WERI-Rb-1 (cell line): ENCODE measurements at regions not wholly inside any gene's neighbourhood (a gene's known extent, or its start where the extent isn't known, plus 50 kb on each side); places are given as distances from the start of the nearest gene placed in this dataset.

Experiments
- DNase-seq: peaks from one replicate; pipeline ENCODE4 v3.0.0-alpha.2; 2020
- H3K27ac ChIP-seq: fragments of 250-450 bp; sonication (Bioruptor Pico); 2 replicates; pipeline ENCODE4 v1.5.1; 2020; ENCODE audit warnings: mild to moderate bottlenecking, moderate library complexity
- H3K27me3 ChIP-seq: fragments of 250-450 bp; sonication (Bioruptor Pico); 2 replicates; pipeline ENCODE4 v1.5.1; 2021; ENCODE audit warnings: mild to moderate bottlenecking, low read depth, moderate library complexity; ENCODE audit not compliant: insufficient read depth, severe bottlenecking
- H3K36me3 ChIP-seq: fragments of 250-450 bp; sonication (Bioruptor Pico); 2 replicates; pipeline ENCODE4 v1.5.1; 2020; ENCODE audit warnings: mild to moderate bottlenecking, moderate library complexity
- H3K4me3 ChIP-seq: 2 replicates; pipeline ENCODE4 v1.5.1; 2011; ENCODE audit warnings: low read depth, mild to moderate bottlenecking, control low read depth, low read length
- H3K9me3 ChIP-seq: fragments of 250-450 bp; sonication (Bioruptor Pico); 2 replicates; pipeline ENCODE4 v1.5.1; 2021; ENCODE audit warnings: mild to moderate bottlenecking, moderate library complexity; ENCODE audit not compliant: severe bottlenecking
- CTCF ChIP-seq: IDR thresholded peaks from 2 replicates; pipeline ENCODE4 v1.5.1; 2011; ENCODE audit warnings: low read depth, mild to moderate bottlenecking, control low read depth, inconsistent platforms, low read length

- Histone ChIP-seq H3K27me3 (peaks cover 11% of the 10 kb centered on the region), H3K9me3 (peaks cover 5% of the 10 kb centered on the region), H3K36me3 (no peaks in the 10 kb centered on the region), H3K27ac (no peak overlapping the region), H3K4me3 (no peak overlapping the region)
- DNase-seq = no peak
- TF ChIP-seq CTCF = no peak
Measured at GRCh38 chrX:40433160-40433559, 147.6 kb upstream of the ATP6AP2 start.

GRCh38 chrX:40424259-40424658, 156.5 kb upstream of the ATP6AP2 start:
- Histone ChIP-seq H3K4me3 (no peak overlapping the region), H3K27ac (no peak overlapping the region), H3K9me3 (no peaks in the 10 kb centered on the region), H3K36me3 (no peaks in the 10 kb centered on the region), H3K27me3 (no peaks in the 10 kb centered on the region)
- no peak for TF ChIP-seq CTCF
- no peak for DNase-seq

- no peaks in the 10 kb centered on the region for H3K27me3 ChIP-seq
- H3K36me3 ChIP-seq = no peaks in the 10 kb centered on the region
- DNase-seq = no peak
- no peak for TF ChIP-seq CTCF
- no peaks in the 10 kb centered on the region for H3K9me3 ChIP-seq
- H3K27ac ChIP-seq = no peak overlapping the region
- no peak overlapping the region for H3K4me3 ChIP-seq
Measured at GRCh38 chrX:40423299-40423698, 157.5 kb upstream of the ATP6AP2 start.

- TF ChIP-seq CTCF = no peak
- Histone ChIP-seq H3K9me3 (no peaks in the 10 kb centered on the region), H3K4me3 (no peak overlapping the region), H3K27me3 (no peaks in the 10 kb centered on the region), H3K27ac (no peak overlapping the region), H3K36me3 (no peaks in the 10 kb centered on the region)
- DNase-seq = no peak
Measured at GRCh38 chrX:40422021-40422420, 158.7 kb upstream of the ATP6AP2 start.

GRCh38 chrX:40420899-40421729, 159.7 kb upstream of the ATP6AP2 start:
- DNase-seq = no peak
- TF ChIP-seq CTCF = no peak
- no peak overlapping the region for H3K4me3 ChIP-seq
- no peak overlapping the region for H3K27ac ChIP-seq
- H3K9me3 ChIP-seq = no peaks in the 10 kb centered on the region
- no peaks in the 10 kb centered on the region for H3K27me3 ChIP-seq
- H3K36me3 ChIP-seq = no peaks in the 10 kb centered on the region

GRCh38 chrX:40418813-40419195, 162.0 kb upstream of the ATP6AP2 start:
- no peak overlapping the region for H3K27ac ChIP-seq
- TF ChIP-seq CTCF = no peak
- no peak for DNase-seq
- no peaks in the 10 kb centered on the region for H3K36me3 ChIP-seq
- H3K27me3 ChIP-seq = no peaks in the 10 kb centered on the region
- H3K4me3 ChIP-seq = no peak overlapping the region
- no peaks in the 10 kb centered on the region for H3K9me3 ChIP-seq
